ENCODE measurements at regions not wholly inside any gene's neighbourhood (a gene's known extent, or its start where the extent isn't known, plus 50 kb on each side); places are given as distances from the start of the nearest gene placed in this dataset.

DNA sequence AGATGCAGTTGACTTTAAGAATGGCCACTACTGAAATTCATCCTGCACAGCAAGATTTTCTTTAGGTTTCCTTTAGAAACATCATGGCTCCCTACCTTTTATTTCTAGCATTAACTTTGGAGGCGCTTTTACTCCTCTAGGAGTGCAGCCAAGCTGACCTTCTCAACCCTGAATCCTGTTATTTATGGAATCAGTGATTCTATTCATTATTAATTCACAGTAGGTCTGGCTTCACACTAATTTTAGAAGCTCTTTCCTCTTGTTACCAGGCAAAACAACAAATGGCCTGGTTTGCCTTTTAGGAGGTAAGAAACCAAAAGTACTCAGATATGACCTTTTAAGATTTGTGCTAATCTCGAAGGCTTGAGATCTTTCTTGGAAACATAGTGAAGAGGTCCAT is 93.0 kb upstream of the PELI1 start:
- TF ChIP-seq, protein P1, sequence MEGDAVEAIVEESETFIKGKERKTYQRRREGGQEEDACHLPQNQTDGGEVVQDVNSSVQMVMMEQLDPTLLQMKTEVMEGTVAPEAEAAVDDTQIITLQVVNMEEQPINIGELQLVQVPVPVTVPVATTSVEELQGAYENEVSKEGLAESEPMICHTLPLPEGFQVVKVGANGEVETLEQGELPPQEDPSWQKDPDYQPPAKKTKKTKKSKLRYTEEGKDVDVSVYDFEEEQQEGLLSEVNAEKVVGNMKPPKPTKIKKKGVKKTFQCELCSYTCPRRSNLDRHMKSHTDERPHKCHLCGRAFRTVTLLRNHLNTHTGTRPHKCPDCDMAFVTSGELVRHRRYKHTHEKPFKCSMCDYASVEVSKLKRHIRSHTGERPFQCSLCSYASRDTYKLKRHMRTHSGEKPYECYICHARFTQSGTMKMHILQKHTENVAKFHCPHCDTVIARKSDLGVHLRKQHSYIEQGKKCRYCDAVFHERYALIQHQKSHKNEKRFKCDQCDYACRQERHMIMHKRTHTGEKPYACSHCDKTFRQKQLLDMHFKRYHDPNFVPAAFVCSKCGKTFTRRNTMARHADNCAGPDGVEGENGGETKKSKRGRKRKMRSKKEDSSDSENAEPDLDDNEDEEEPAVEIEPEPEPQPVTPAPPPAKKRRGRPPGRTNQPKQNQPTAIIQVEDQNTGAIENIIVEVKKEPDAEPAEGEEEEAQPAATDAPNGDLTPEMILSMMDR (IDR thresholded peaks at IDR 0.05), result no peak

DNA sequence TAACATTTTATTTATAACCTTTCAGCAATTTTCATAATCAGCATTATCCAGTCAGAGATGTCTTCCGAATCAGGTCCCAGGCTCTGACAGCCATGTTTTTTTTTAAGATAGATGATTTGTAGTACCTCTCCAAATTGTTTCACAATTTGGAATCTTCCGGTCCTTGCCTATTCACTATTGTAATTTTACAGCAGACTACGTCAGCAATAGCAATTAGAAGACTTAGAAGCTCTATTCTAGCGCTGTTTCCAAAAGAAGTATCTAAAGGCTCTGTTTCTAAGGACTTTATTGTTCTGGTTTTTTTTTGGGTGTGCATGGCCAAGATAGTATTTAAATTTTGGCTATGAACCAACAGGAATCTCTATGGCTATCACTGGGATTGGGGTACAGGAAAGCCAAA is 94.6 kb upstream of the PELI1 start:
- H3K4me2 ChIP-seq (ENCODE audit: low read length), result no peak overlapping the region
- H3K36me3 ChIP-seq (ENCODE audit: control insufficient read depth, insufficient read depth, low read length), result no peaks in the 10 kb centered on the region
- H2AFZ ChIP-seq, result no peak overlapping the region
- no peak overlapping the region for H3K4me3 ChIP-seq (ENCODE audit: low read depth, low read length)
- TF ChIP-seq, protein P1 (IDR thresholded peaks at IDR 0.05), result no peak
- no peaks in the 10 kb centered on the region for H3K4me1 ChIP-seq
- no peaks in the 10 kb centered on the region for H3K9me3 ChIP-seq (ENCODE audit: control insufficient read depth, low read length)
- H3K27me3 ChIP-seq (ENCODE audit: control insufficient read depth, insufficient read depth, low read length), result no peaks in the 10 kb centered on the region
- no peaks in the 10 kb centered on the region for H3K79me2 ChIP-seq
- H3K27ac ChIP-seq, result no peak overlapping the region
- no peak overlapping the region for H3K9ac ChIP-seq

More for the DNA sequence above, 93.0 kb upstream of the PELI1 start:
- Histone ChIP-seq H3K9ac (no peak overlapping the region), H3K27me3 (ENCODE audit: control insufficient read depth, insufficient read depth, low read length) (no peaks in the 10 kb centered on the region), H3K79me2 (no peaks in the 10 kb centered on the region), H3K27ac (no peak overlapping the region), H3K4me2 (ENCODE audit: low read length) (no peak overlapping the region), H3K36me3 (ENCODE audit: control insufficient read depth, insufficient read depth, low read length) (no peaks in the 10 kb centered on the region), H3K4me1 (no peaks in the 10 kb centered on the region), H3K9me3 (ENCODE audit: control insufficient read depth, low read length) (no peaks in the 10 kb centered on the region), H3K4me3 (ENCODE audit: low read depth, low read length) (no peak overlapping the region), H2AFZ (no peak overlapping the region)

DNA sequence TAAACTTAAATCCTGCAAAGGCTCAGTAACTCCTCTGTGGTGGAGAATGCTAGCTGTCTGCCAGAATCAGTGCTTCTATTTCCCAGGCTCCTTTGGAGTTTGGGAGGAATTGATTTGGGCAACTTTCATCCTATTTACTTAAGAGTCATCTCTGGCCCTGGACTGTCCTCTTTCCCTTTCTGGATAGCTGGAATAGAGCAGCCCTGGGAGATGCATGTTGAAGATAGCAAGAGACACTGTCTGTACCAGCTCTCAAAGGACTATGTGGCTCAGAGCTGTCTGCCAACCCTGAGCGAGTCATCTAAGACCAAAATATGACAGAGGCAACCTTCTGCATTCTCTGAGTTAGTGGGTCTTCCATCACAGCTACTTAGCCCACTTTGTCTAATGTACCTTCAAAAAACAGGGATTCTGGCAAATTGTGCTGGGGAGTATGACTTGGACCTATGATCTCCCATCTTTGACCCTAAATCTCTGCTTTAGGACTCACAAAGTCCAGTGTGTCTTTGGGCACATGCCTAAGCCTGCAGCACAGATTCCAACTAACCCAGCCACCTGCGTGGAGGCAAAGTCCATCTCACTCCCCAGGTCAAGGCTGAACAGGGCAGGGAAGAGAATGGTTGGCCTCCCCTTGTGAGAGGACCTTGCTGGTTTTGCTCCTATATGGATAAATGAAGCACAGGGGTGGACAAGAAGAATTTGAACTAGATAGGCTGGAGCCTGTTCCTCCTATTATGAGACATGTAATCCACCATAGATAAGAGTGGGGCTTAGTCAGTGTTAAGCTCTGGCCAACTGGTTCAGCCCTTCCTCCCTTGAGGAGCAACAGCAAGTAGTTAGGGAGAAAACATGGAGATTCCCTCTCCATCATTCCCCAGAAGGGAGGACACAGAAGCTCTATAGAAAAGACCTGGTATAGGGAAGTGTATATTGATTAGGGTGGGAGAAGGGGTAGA is 99.1 kb upstream of the PELI1 start:
- TF ChIP-seq, protein P1 (IDR thresholded peaks at IDR 0.05), result no peak
- H3K79me2 ChIP-seq, result no peaks in the 10 kb centered on the region
- H3K4me2 ChIP-seq (ENCODE audit: low read length), result no peak overlapping the region
- no peak overlapping the region for H3K27ac ChIP-seq
- no peaks in the 10 kb centered on the region for H3K36me3 ChIP-seq (ENCODE audit: control insufficient read depth, insufficient read depth, low read length)
- no peaks in the 10 kb centered on the region for H3K4me1 ChIP-seq
- H2AFZ ChIP-seq, result no peak overlapping the region
- no peak overlapping the region for H3K9ac ChIP-seq
- H3K27me3 ChIP-seq (ENCODE audit: control insufficient read depth, insufficient read depth, low read length), result no peaks in the 10 kb centered on the region
- no peak overlapping the region for H3K4me3 ChIP-seq (ENCODE audit: low read depth, low read length)
- no peaks in the 10 kb centered on the region for H3K9me3 ChIP-seq (ENCODE audit: control insufficient read depth, low read length)

DNA sequence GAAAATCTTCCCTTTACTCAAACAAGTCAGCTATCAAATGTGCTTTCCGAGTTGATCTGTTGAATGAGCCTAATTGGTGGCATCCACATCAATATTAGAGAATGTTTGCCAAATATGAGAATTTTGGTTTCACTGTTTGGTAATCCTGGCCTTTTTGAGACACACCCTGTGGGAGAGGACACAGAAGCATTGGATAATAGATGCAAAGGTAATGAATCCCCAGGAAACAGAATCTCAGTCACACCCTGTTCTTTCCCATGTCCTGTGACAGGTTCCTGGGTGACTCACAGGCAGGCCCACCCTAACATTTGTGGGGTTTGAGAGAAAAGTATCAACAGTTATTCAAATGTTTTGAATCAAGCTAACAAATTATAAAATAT is 99.8 kb upstream of the PELI1 start:
- Histone ChIP-seq H3K79me2 (no peaks in the 10 kb centered on the region), H3K9ac (no peak overlapping the region), H3K4me1 (no peaks in the 10 kb centered on the region), H3K36me3 (ENCODE audit: control insufficient read depth, insufficient read depth, low read length) (no peaks in the 10 kb centered on the region), H3K9me3 (ENCODE audit: control insufficient read depth, low read length) (no peaks in the 10 kb centered on the region), H2AFZ (no peak overlapping the region), H3K27me3 (ENCODE audit: control insufficient read depth, insufficient read depth, low read length) (no peaks in the 10 kb centered on the region), H3K4me3 (ENCODE audit: low read depth, low read length) (no peak overlapping the region), H3K27ac (no peak overlapping the region), H3K4me2 (ENCODE audit: low read length) (no peak overlapping the region)
- TF ChIP-seq, protein P1 (IDR thresholded peaks at IDR 0.05), result no peak

DNA sequence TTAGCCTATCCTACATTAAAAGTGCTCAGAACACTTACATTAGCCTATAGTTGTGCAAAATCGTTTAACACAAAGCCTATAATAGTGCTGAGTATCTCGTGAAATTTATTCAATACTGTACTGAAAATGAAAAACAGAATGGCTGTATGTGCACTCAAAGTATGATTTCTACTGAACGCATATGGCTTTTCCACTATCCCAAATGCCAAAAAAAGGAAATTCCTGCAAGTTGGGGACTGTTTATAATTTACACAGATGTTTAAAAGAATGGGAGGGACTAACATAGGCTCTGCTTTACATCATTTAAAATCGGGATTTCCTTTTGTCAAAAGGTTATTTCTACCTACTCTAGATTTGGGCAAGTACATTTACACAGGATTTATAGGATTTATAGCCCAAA is 101.4 kb upstream of the PELI1 start:
- H3K4me1 ChIP-seq, result no peaks in the 10 kb centered on the region
- H3K27ac ChIP-seq, result no peak overlapping the region
- H3K79me2 ChIP-seq, result no peaks in the 10 kb centered on the region
- H2AFZ ChIP-seq, result no peak overlapping the region
- no peaks in the 10 kb centered on the region for H3K27me3 ChIP-seq (ENCODE audit: control insufficient read depth, insufficient read depth, low read length)
- no peak overlapping the region for H3K4me2 ChIP-seq (ENCODE audit: low read length)
- no peak overlapping the region for H3K4me3 ChIP-seq (ENCODE audit: low read depth, low read length)
- H3K9me3 ChIP-seq (ENCODE audit: control insufficient read depth, low read length), result no peaks in the 10 kb centered on the region
- TF ChIP-seq, protein P1 (IDR thresholded peaks at IDR 0.05), result no peak
- no peak overlapping the region for H3K9ac ChIP-seq
- H3K36me3 ChIP-seq (ENCODE audit: control insufficient read depth, insufficient read depth, low read length), result no peaks in the 10 kb centered on the region
